IMR-90 (cell line): ENCODE measurements at regions not wholly inside any gene's neighbourhood (a gene's known extent, or its start where the extent isn't known, plus 50 kb on each side); places are given as distances from the start of the nearest gene placed in this dataset.
"Not testable (repeated sequence)": the region's sequence is repeated elsewhere in the genome, so short reads cannot be mapped to it uniquely, and the experiment has no call there.

Experiments
- ATAC-seq: fragments of 200-7000 bp; cut with Tn5 transposase; 2 replicates; pipeline ENCODE4 v1.9.1; 2020; ENCODE audit warnings: low read depth, mild to moderate bottlenecking, moderate library complexity
- BruUV-seq: library from RNA; stranded (reverse); fragments of 400-500 nt; replicated peaks from 2 replicates; lab custom pipeline; 2021; lab: Mats Ljungman, UMichigan
- CTCF ChIA-PET: fragments of 300-600 bp; formaldehyde crosslinking; extraction: SDS; loops from one replicate; lab custom pipeline; 2021; ENCODE audit warnings: antibody characterized with exemption; lab: Yijun Ruan, JAX
- POLR2A ChIA-PET: fragments of 300-600 bp; sonication (Branson Sonifier 250); formaldehyde crosslinking; loops from one replicate; lab custom pipeline; 2022; ENCODE audit warnings: antibody characterized with exemption; ENCODE audit not compliant: unreplicated experiment; lab: Charles Lee
- DNase-seq: peaks from one replicate; pipeline ENCODE4 v3.0.0; 2013
- H2AFZ ChIP-seq: replicated peaks from 2 replicates; pipeline ENCODE3; 2013; ENCODE audit warnings: low read length, mild to moderate bottlenecking; ENCODE audit not compliant: poor library complexity
- H2AK5ac ChIP-seq: 2 replicates; pipeline ENCODE4 v1.6.1; 2013; ENCODE audit warnings: low read depth, low read length, inconsistent platforms
- H2AK9ac ChIP-seq: replicated peaks from 2 replicates; pipeline ENCODE3; 2013; ENCODE audit warnings: mild to moderate bottlenecking, low read depth, low read length, moderate library complexity; ENCODE audit not compliant: poor library complexity
- H2BK120ac ChIP-seq: 2 replicates; pipeline ENCODE4 v1.6.1; 2013; ENCODE audit warnings: low read depth, low read length, inconsistent platforms
- H2BK15ac ChIP-seq: 3 replicates; pipeline ENCODE4 v1.6.1; 2013; ENCODE audit warnings: low read depth, low read length, inconsistent platforms
- H2BK20ac ChIP-seq: 2 replicates; pipeline ENCODE4 v1.6.1; 2013; ENCODE audit warnings: low read depth, mild to moderate bottlenecking, inconsistent platforms, low read length, moderate library complexity
- H2BK5ac ChIP-seq: 2 replicates; pipeline ENCODE4 v1.6.1; 2013; ENCODE audit warnings: mild to moderate bottlenecking, low read depth, low read length, inconsistent platforms; ENCODE audit not compliant: poor library complexity, severe bottlenecking
- H3K14ac ChIP-seq: replicated peaks from 2 replicates; pipeline ENCODE4 v1.6.1; 2013; ENCODE audit warnings: low read depth, low read length, inconsistent platforms
- H3K18ac ChIP-seq: 2 replicates; pipeline ENCODE4 v1.6.1; 2013; ENCODE audit warnings: low read depth, low read length, control low read depth
- H3K23ac ChIP-seq: 2 replicates; pipeline ENCODE4 v1.6.1; 2013; ENCODE audit warnings: low read depth, low read length, inconsistent platforms
- H3K27ac ChIP-seq: 2 replicates; pipeline ENCODE4 v1.5.1; 2013; ENCODE audit warnings: mild to moderate bottlenecking, control low read depth, low read length; ENCODE audit not compliant: insufficient read depth
- H3K27me3 ChIP-seq: 2 replicates; pipeline ENCODE4 v1.6.1; 2013; ENCODE audit warnings: low read length; ENCODE audit not compliant: control insufficient read depth, insufficient read depth
- H3K36me3 ChIP-seq: 2 replicates; pipeline ENCODE4 v1.6.1; 2013; ENCODE audit warnings: low read length, mixed read lengths; ENCODE audit not compliant: control insufficient read depth, insufficient read depth
- H3K4ac ChIP-seq: 2 replicates; pipeline ENCODE4 v1.6.1; 2013; ENCODE audit warnings: low read depth, low read length, inconsistent platforms
- H3K4me1 ChIP-seq: 2 replicates; pipeline ENCODE4 v1.6.1; 2013; ENCODE audit warnings: low read length, mixed read lengths; ENCODE audit not compliant: control insufficient read depth, insufficient read depth
- H3K4me2 ChIP-seq: 2 replicates; pipeline ENCODE4 v1.6.1; 2013; ENCODE audit warnings: low read depth, mild to moderate bottlenecking, control low read depth, low read length, moderate library complexity
- H3K4me3 ChIP-seq: 2 replicates; pipeline ENCODE4 v1.5.1; 2013; ENCODE audit warnings: low read depth, mild to moderate bottlenecking, control low read depth, low read length, moderate library complexity; ENCODE audit not compliant: insufficient read depth
- H3K56ac ChIP-seq: 2 replicates; pipeline ENCODE4 v1.6.1; 2013; ENCODE audit warnings: low read length, inconsistent platforms; ENCODE audit not compliant: insufficient read depth; ENCODE audit errors: extremely low read depth
- H3K79me1 ChIP-seq, 2 experiments: 2 replicates each; pipeline ENCODE4 v1.6.1; 2013; ENCODE audit warnings: low read length in 2 of 2, inconsistent platforms in 1 of 2, low read depth in 1 of 2
- H3K9ac ChIP-seq: 2 replicates; pipeline ENCODE4 v1.6.1; 2013; ENCODE audit warnings: low read depth, low read length, control low read depth
- H3K9me1 ChIP-seq: 2 replicates; pipeline ENCODE4 v1.6.1; 2013; ENCODE audit warnings: low read length, inconsistent platforms; ENCODE audit not compliant: insufficient read depth
- H3K9me3 ChIP-seq: 2 replicates; pipeline ENCODE4 v1.6.1; 2013; ENCODE audit warnings: low read length; ENCODE audit not compliant: control insufficient read depth, insufficient read depth
- H4K20me1 ChIP-seq: 2 replicates; pipeline ENCODE4 v1.6.1; 2013; ENCODE audit warnings: low read length, inconsistent platforms; ENCODE audit not compliant: insufficient read depth
- H4K5ac ChIP-seq: 2 replicates; pipeline ENCODE4 v1.6.1; 2013; ENCODE audit warnings: mild to moderate bottlenecking, low read depth, low read length, control low read depth
- H4K8ac ChIP-seq, 2 experiments: 2 replicates each; pipeline ENCODE4 v1.6.1; 2013; ENCODE audit warnings: low read depth in 2 of 2, low read length in 2 of 2, control low read depth in 1 of 2, inconsistent platforms in 1 of 2
- H4K91ac ChIP-seq: 2 replicates; pipeline ENCODE4 v1.6.1; 2013; ENCODE audit warnings: low read depth, low read length, inconsistent platforms; ENCODE audit not compliant: insufficient read depth
- WGBS, 2 experiments: methylation state at CpG; one replicate each; pipeline versions ENCODE4 v1.1.5 to v1.1.7; 2013; ENCODE audit warnings: missing lambda C conversion rate in 2 of 2; ENCODE audit not compliant: insufficient read length in 1 of 2; ENCODE audit errors: extremely low coverage in 2 of 2; 5-methylcytosine and 5-hydroxymethylcytosine counted together
- dilution Hi-C: fragments of 300-500 bp; cut with HindIII; formaldehyde crosslinking; loops from one replicate; pipeline ENCODE4 v1.14.3; 2018; ENCODE audit warnings: low sequenced_read_pairs; ENCODE audit not compliant: unreplicated experiment
- in situ Hi-C: fragments of 300-500 bp; cut with MboI; formaldehyde crosslinking; loops from 3 replicates; pipeline ENCODE4 v1.14.3; 2019; ENCODE audit warnings: low sequenced_read_pairs, inconsistent platforms, mixed read lengths
- intact Hi-C: fragments of 100-400 bp; cut with micrococcal nuclease; formaldehyde crosslinking; loops from 2 replicates; pipeline ENCODE4 v1.10.0; 2022

DNA sequence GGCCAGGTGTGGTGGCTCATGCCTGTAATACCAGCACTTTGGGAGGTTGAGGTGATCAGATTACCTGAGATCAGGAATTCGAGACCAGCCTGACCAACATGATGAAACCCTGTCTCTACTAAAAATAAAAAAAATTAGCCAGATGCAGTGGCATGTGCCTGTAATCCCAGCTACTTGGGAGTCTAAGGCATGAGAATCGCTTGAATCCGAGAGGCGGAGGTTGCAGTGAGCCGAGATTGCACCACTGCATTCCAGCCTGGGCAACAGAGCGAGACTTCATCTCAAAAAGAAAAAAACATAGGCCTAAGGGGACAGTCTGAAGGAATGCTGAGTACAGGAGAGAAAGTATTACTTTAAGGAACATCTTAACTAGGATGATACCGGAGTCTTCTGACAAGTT lies 650.6 kb upstream of the USP24 start:
- H2BK20ac ChIP-seq, H3K14ac ChIP-seq, H4K8ac ChIP-seq, ATAC-seq, H2AK5ac ChIP-seq, BruUV-seq, H3K18ac ChIP-seq, intact Hi-C loops, H3K4ac ChIP-seq, H4K20me1 ChIP-seq, H3K9ac ChIP-seq, H3K4me2 ChIP-seq, H2BK120ac ChIP-seq, H3K36me3 ChIP-seq, H3K56ac ChIP-seq, DNase-seq, POLR2A ChIA-PET, H3K27ac ChIP-seq, H3K79me1 ChIP-seq, H4K5ac ChIP-seq, H2AK9ac ChIP-seq, H3K4me1 ChIP-seq, H3K9me3 ChIP-seq, H2AFZ ChIP-seq, H3K9me1 ChIP-seq, in situ Hi-C loops, H2BK15ac ChIP-seq, H3K27me3 ChIP-seq, H3K23ac ChIP-seq, H2BK5ac ChIP-seq, dilution Hi-C loops, H4K91ac ChIP-seq, H3K4me3 ChIP-seq: not testable (repeated sequence)
- CTCF ChIA-PET: interaction anchor here (1.9 kb wide), 1 partner anchor 15 kb away, joined by 5 read pairs; no protein-coding TSS in a partner anchor
- 100% methylated on average over 4 of the region's 7 CpGs; no CpG with 5 or more reads in 1 of the 2 experiments for WGBS, 2 experiments
